Ascending aorta (tissue), 2 donors: ENCODE measurements at regions not wholly inside any gene's neighbourhood (a gene's known extent, or its start where the extent isn't known, plus 50 kb on each side); places are given as distances from the start of the nearest gene placed in this dataset.

ENCODE experiments used
- DNase-seq, 2 donors: peaks; one replicate each; pipeline ENCODE4 v3.0.0-alpha.2; 2019; ENCODE audit warnings: low spot score in 2 of 2
- H3K27ac ChIP-seq, 2 donors: fragments of 200-600 bp; sonication (generic); one replicate each; pipeline ENCODE4 v1.5.1; 2016 to 2017; ENCODE audit warnings: mild to moderate bottlenecking in 1 of 2
- H3K27me3 ChIP-seq: fragments of 200-600 bp; sonication (generic); one replicate; pipeline ENCODE4 v1.5.1; 2017
- H3K36me3 ChIP-seq, 2 donors: fragments of 200-600 bp; sonication (generic); one replicate each; pipeline ENCODE4 v1.5.1; 2016
- H3K4me1 ChIP-seq, 2 donors: fragments of 200-600 bp; sonication (generic); one replicate each; pipeline ENCODE4 v1.5.1; 2016 to 2017; ENCODE audit warnings: mild to moderate bottlenecking in 1 of 2
- H3K4me3 ChIP-seq, 2 donors: fragments of 200-600 bp; sonication (generic); one replicate each; pipeline ENCODE4 v1.5.1; 2016 to 2017; ENCODE audit warnings: mild to moderate bottlenecking in 1 of 2
- H3K9me3 ChIP-seq, 2 donors: fragments of 200-600 bp; sonication (generic); one replicate each; pipeline ENCODE4 v1.5.1; 2016
- CTCF ChIP-seq, 3 experiments: fragments of 200-600 bp in 2 of 3; fragments of 450-650 bp in 1 of 3; sonication (generic) in 2 of 3; IDR thresholded peaks; one replicate each; pipeline ENCODE4 v1.5.1; 2016 to 2019; ENCODE audit warnings: antibody characterized with exemption in 3 of 3, mild to moderate bottlenecking in 1 of 3, moderate library complexity in 1 of 3
- intact Hi-C: fragments of 100-400 bp; cut with DNase I; formaldehyde crosslinking; loops from one replicate; pipeline ENCODE4 v1.15.1; 2023

GRCh38 chr4:24471486-24472160 is 112.7 kb downstream of the DHX15 start:
- Histone ChIP-seq H3K27me3 (no peaks in the 10 kb centered on the region), H3K4me1 (peaks cover 8 to 15% of the 10 kb centered on the region in 2 donors), H3K4me3 (peak overlapping the region; percentile 60 to 81), H3K36me3 (no peaks in the 10 kb centered on the region), H3K9me3 (no peaks in the 10 kb centered on the region), H3K27ac (no peak overlapping the region)
- no peak for DNase-seq
- TF ChIP-seq CTCF (IDR thresholded peaks at IDR 0.05): no peak
- intact Hi-C loops: loop anchor here (5.0 to 10.0 kb wide), 6 partner anchors 111 to 763 kb away; partner anchors contain the start of genes CCDC149, DHX15, PI4K2B and SEPSECS

- no peaks in the 10 kb centered on the region for H3K9me3 ChIP-seq
- H3K27me3 ChIP-seq: no peaks in the 10 kb centered on the region
- H3K4me1 ChIP-seq: peaks cover 8 to 15% of the 10 kb centered on the region in 2 donors
- H3K4me3 ChIP-seq: peak overlapping the region; percentile 60 to 81
- no peaks in the 10 kb centered on the region for H3K36me3 ChIP-seq
- H3K27ac ChIP-seq: no peak overlapping the region
- no peak for TF ChIP-seq CTCF (IDR thresholded peaks at IDR 0.05)
- intact Hi-C loops: loop anchor here (5.0 to 10.0 kb wide), 6 partner anchors 111 to 764 kb away; partner anchors contain the start of genes CCDC149, DHX15, PI4K2B and SEPSECS
- DNase-seq: no peak
These were observed 113.5 kb downstream of the DHX15 start for GRCh38 chr4:24470666-24471485.

- no peak for DNase-seq
- H3K27me3 ChIP-seq: no peaks in the 10 kb centered on the region
- H3K27ac ChIP-seq: no peak overlapping the region
- no peak overlapping the region for H3K4me3 ChIP-seq
- peaks cover 8 to 11% of the 10 kb centered on the region in 2 donors for H3K4me1 ChIP-seq
- H3K36me3 ChIP-seq: no peaks in the 10 kb centered on the region
- H3K9me3 ChIP-seq: no peaks in the 10 kb centered on the region
- intact Hi-C loops: no loop called here
- TF ChIP-seq CTCF (IDR thresholded peaks at IDR 0.05): no peak
These were observed 116.3 kb downstream of the DHX15 start for GRCh38 chr4:24468071-24468470.

- Histone ChIP-seq H3K27me3 (no peaks in the 10 kb centered on the region), H3K36me3 (no peaks in the 10 kb centered on the region), H3K27ac (no peak overlapping the region), H3K4me1 (no peaks in the 10 kb centered on the region), H3K4me3 (no peak overlapping the region), H3K9me3 (no peaks in the 10 kb centered on the region)
- intact Hi-C loops: no loop called here
- no peak for DNase-seq
- TF ChIP-seq CTCF (IDR thresholded peaks at IDR 0.05): no peak
These were observed 119.8 kb downstream of the DHX15 start for GRCh38 chr4:24464566-24464965.

- H3K27ac ChIP-seq: no peak overlapping the region
- no peaks in the 10 kb centered on the region for H3K4me1 ChIP-seq
- no peak overlapping the region for H3K4me3 ChIP-seq
- no peaks in the 10 kb centered on the region for H3K36me3 ChIP-seq
- H3K27me3 ChIP-seq: no peaks in the 10 kb centered on the region
- no peak for TF ChIP-seq CTCF (IDR thresholded peaks at IDR 0.05)
- no peaks in the 10 kb centered on the region for H3K9me3 ChIP-seq
- DNase-seq: no peak
- intact Hi-C loops: no loop called here
These were observed 127.9 kb downstream of the DHX15 start for GRCh38 chr4:24456431-24456830.
